ENCODE measurements at regions not wholly inside any gene's neighbourhood (a gene's known extent, or its start where the extent isn't known, plus 50 kb on each side); places are given as distances from the start of the nearest gene placed in this dataset.

DNA sequence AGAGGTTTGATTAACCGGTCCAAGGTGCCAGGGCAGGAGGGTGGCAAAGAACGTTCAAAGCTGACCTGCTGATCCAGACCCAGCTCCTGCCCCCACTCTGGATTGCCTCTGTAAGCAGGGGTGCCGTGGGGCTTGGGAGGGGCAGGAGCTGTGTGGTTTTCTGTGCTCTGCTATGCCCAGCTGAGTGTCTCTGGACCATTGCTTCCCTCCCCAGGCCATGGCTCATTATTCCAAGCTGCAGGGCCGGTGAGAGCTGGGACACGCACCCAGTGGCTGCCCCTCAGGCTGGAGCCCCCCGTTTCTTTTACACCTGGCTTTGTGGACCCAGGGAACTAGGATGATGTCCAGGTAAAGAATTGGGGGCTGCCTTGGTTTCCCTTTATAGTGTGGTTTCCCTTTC, 238.4 kb upstream of the HS6ST1 start:
- TF ChIP-seq ZNF274 (IDR thresholded peaks at IDR 0.05; ENCODE audit: low read depth, low read length), result no peak
- H3K4me3 ChIP-seq (ENCODE audit: low read length), result no peak overlapping the region

DNA sequence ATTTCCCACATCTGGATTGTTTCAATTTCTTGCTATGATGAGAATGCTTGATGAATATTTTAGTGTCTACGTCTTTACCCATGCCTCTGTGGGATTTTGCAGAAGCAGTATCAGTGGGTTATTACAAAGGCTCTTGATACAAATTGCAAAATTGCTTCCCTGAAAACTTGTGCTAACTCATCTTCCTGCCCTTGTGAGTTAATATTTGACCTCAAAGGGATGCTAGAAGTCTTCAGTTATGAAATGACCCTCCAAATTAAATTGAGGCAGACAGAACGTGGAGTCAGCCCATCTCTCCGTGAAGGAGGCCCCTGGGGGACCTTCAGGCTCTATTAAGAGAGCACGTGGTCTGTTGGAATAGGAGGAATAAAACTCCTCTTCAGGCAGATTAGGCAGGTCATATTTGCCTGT, 239.2 kb upstream of the HS6ST1 start:
- no peak overlapping the region for H3K4me3 ChIP-seq (ENCODE audit: low read length)
- TF ChIP-seq ZNF274 (IDR thresholded peaks at IDR 0.05; ENCODE audit: low read depth, low read length), result no peak

GRCh38 chr2:128558441-128558840, 239.8 kb upstream of the HS6ST1 start:
- H3K4me3 ChIP-seq (ENCODE audit: low read length), result no peak overlapping the region
- TF ChIP-seq ZNF274 (IDR thresholded peaks at IDR 0.05; ENCODE audit: low read depth, low read length), result no peak

GRCh38 chr2:128558895-128559532, 240.3 kb upstream of the HS6ST1 start:
- no peak overlapping the region for H3K4me3 ChIP-seq (ENCODE audit: low read length)
- TF ChIP-seq ZNF274 (IDR thresholded peaks at IDR 0.05; ENCODE audit: low read depth, low read length), result no peak

GRCh38 chr2:128559533-128560515, 241.2 kb upstream of the HS6ST1 start:
- no peak overlapping the region for H3K4me3 ChIP-seq (ENCODE audit: low read length)
- TF ChIP-seq ZNF274 (IDR thresholded peaks at IDR 0.05; ENCODE audit: low read depth, low read length), result no peak

DNA sequence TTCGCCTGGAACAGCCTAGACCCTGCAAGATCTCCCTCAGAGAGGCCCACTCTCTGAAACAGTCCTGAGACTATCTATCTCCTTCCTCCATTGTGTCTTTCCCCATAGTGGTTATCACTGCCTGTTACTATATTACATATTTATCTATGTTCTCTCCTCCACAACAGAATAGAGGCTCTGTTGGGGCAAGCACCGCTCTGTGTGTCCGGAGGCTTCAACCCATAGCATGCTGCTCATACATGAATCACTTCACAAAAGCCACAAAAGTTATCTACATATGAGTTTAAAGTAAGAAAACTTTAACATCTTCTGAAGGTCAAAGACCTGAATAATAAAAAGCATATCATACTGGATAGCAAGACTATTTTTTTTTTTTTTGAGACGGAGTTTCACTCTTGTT, 242.1 kb upstream of the HS6ST1 start:
- no peak overlapping the region for H3K4me3 ChIP-seq (ENCODE audit: low read length)

DNA sequence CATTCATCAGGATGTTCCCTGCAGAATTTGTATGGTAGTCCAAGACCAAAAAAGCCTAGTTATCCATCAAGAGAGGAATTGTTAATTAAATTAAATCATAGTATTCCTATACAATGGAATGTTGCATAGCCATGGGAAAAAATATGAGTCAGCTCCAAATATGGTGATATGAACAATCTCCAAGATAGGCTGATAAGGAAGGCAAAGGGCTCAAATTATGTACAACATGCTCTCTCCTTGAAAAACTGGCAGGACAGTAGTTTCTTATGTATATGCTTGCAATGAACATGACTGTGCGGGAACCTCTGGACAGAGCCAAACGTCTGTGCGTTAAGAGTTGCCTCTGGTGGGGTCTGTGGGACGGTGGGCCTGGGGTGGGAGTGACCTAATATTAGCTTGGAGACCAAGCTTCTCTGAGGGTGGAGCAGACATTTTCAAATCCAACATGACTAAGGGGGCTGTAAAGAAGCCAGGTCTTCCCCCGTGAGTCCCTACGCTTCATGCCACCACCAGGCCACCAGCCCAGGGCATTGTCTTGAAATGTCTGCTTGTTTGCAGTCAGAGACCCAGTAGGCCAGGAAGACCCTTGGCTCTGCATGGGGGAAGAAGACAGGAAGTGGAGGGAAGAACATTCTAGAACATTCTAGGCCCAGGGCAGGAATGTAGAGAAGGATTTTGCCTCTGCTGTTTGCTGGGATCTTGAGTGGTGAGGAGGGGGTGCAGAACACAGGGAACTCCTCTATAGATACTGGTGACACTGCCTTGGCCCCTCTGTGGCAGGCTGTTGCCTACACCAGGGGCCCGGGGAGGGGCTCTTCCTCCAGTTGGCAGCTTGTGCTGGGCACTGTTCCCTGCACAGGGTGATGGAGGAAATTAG, 244.0 kb upstream of the HS6ST1 start:
- no peak overlapping the region for H3K4me3 ChIP-seq (ENCODE audit: low read length)
- no peak for TF ChIP-seq ZNF274 (IDR thresholded peaks at IDR 0.05; ENCODE audit: low read depth, low read length)

More for the DNA sequence above, 242.1 kb upstream of the HS6ST1 start:
- TF ChIP-seq ZNF274 (IDR thresholded peaks at IDR 0.05; ENCODE audit: low read depth, low read length), result no peak

DNA sequence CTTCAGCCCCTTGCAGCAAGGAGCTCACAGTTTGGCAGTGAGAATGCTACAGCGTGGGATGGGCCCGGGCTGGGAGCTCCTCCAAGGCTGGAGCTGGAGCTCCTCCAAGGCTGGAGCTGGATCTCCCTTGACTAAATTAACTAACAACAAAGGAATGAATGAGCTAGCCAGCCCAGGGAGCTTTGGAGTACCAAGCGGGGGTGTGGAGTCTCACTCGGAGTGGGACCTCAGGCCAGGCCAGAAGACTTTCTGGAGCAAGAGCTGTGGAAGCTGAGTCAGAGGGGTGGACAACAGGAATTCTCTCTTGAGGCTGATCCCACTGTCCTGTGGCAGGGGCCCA, 244.7 kb upstream of the HS6ST1 start:
- H3K4me3 ChIP-seq (ENCODE audit: low read length), result no peak overlapping the region
- no peak for TF ChIP-seq ZNF274 (IDR thresholded peaks at IDR 0.05; ENCODE audit: low read depth, low read length)

- TF ChIP-seq ZNF274 (IDR thresholded peaks at IDR 0.05; ENCODE audit: low read depth, low read length), result no peak
- H3K4me3 ChIP-seq (ENCODE audit: low read length), result no peak overlapping the region
Observed at GRCh38 chr2:128564131-128564530, 245.5 kb upstream of the HS6ST1 start.

DNA sequence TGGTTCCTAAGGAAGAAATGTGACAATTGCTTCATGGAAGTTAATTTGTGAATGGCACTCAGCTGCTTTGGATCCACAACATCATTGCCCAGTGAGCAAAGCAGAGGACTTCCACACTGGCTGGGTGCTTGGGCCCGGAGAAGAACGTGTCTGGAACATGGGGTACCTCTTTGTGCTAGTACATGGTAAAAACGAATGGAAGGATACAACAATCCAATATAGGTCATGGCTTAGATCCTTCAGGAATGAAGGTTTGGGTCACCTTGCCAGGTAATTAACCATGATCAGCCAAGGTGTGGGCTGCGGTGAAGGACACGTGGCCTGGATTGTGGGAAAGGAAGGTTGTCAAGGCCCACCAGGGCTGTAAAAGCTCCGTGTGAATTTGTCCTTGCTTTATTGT, 245.9 kb upstream of the HS6ST1 start:
- no peak overlapping the region for H3K4me3 ChIP-seq (ENCODE audit: low read length)
- no peak for TF ChIP-seq ZNF274 (IDR thresholded peaks at IDR 0.05; ENCODE audit: low read depth, low read length)

DNA sequence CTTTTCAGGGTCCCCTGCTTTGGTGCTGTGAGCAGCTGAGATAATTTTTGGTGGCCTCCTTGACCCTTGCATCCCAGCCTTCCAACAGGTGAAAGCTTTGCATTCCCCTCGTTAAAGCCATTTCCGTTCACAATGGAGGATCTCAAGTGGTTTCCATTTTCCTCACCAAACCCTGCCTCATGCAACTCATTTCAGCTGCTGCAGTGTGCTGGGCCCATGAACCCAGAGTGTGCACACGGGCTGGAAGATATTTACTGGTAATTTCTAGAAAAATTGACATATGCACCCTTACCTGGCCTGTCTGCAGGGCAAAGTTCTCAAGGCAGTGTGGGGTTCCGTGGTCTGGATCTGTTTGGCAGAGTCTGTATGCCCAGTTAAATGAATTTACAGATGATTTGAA, 246.8 kb upstream of the HS6ST1 start:
- TF ChIP-seq ZNF274 (IDR thresholded peaks at IDR 0.05; ENCODE audit: low read depth, low read length), result no peak
- no peak overlapping the region for H3K4me3 ChIP-seq (ENCODE audit: low read length)

DNA sequence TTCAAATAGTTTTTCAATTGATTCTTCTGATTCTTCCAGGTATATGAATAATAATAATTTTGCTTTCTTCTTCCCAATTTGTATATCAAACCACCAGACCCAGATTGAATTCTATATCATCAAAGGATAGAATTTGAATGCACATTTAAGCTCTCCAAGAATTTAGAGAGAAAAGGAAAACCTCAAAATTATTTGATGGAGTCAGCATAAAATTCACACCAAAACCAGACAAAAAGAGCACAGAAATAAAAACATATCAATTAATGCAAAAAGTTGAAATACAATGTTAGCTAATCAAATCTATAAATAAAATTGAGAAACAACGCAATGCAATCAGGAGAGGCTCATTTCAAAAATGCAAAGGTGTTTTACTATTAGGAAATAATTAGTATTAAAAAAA, 248.0 kb upstream of the HS6ST1 start:
- H3K4me3 ChIP-seq (ENCODE audit: low read length), result no peak overlapping the region
- no peak for TF ChIP-seq ZNF274 (IDR thresholded peaks at IDR 0.05; ENCODE audit: low read depth, low read length)

DNA sequence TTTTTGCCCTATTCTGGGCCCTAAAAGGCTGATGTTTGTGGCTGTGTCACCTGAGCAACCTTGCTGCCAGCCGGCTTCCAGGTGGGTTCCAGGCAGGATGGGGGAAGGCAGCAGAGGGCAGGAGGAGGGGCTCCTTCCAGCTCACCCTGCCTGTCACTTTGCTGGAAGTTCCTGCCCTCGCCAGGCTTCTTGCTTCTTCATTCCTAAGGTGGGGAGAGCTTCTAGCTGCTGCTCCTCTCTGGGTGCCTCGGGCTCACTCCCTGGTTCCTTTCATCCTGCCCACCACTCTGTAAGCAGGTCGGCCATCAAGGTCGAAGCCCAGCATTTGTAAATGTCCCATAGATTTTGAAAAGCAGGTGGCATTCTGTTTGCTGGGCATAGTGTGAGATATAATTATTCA, 249.4 kb upstream of the HS6ST1 start:
- H3K4me3 ChIP-seq (ENCODE audit: low read length), result no peak overlapping the region
- TF ChIP-seq ZNF274 (IDR thresholded peaks at IDR 0.05; ENCODE audit: low read depth, low read length), result no peak

- TF ChIP-seq ZNF274 (IDR thresholded peaks at IDR 0.05; ENCODE audit: low read depth, low read length), result no peak
Observed at GRCh38 chr2:128573116-128573515, 254.4 kb upstream of the HS6ST1 start.

More at GRCh38 chr2:128573116-128573515, 254.4 kb upstream of the HS6ST1 start:
- no peak overlapping the region for H3K4me3 ChIP-seq (ENCODE audit: low read length)

Data from GM08714 (cell line).